ENCODE measurements at regions not wholly inside any gene's neighbourhood (a gene's known extent, or its start where the extent isn't known, plus 50 kb on each side); places are given as distances from the start of the nearest gene placed in this dataset.

DNA sequence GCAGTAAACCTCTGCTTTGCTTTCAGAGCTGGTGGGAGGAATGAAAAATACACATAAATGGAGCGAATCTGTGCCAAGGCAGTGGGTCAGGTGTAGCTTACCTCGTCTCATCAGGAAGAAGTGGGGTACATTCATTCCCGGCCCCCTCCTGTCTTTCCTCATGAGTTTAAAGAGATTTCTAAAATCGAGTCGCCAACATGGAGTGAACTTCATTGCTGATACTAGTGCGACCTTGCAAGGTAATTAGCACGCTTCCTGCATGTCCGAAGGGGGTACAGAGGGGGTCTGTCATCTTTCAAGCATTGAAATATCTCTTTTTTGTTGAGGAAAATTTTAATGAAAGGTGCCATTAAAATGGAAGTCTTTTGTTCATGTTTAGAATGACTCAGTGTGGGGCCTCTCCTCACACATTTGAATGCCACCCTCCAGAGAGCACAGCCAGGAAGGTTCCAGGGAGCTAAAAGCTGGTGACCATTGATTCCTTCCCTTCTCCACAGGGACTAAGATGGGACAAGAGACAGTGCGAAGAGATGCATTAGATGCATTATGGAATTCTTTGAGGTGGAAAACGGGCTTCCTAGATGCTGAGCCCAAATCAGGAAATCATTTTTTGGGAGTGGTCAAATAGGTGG, 114.2 kb downstream of the IRX1 start:
- TF ChIP-seq CTCF (IDR thresholded peaks at IDR 0.05), result no peak
- no peak for TF ChIP-seq POLR2A (IDR thresholded peaks at IDR 0.05)

Measured in prostate gland (tissue), 2 donors.